HS-5 (cell line): ENCODE measurements at regions not wholly inside any gene's neighbourhood (a gene's known extent, or its start where the extent isn't known, plus 50 kb on each side); places are given as distances from the start of the nearest gene placed in this dataset.

ENCODE experiments used
- DNase-seq: peaks from one replicate; pipeline ENCODE4 v3.0.0-alpha.2; 2012; ENCODE audit warnings: low read depth

DNA sequence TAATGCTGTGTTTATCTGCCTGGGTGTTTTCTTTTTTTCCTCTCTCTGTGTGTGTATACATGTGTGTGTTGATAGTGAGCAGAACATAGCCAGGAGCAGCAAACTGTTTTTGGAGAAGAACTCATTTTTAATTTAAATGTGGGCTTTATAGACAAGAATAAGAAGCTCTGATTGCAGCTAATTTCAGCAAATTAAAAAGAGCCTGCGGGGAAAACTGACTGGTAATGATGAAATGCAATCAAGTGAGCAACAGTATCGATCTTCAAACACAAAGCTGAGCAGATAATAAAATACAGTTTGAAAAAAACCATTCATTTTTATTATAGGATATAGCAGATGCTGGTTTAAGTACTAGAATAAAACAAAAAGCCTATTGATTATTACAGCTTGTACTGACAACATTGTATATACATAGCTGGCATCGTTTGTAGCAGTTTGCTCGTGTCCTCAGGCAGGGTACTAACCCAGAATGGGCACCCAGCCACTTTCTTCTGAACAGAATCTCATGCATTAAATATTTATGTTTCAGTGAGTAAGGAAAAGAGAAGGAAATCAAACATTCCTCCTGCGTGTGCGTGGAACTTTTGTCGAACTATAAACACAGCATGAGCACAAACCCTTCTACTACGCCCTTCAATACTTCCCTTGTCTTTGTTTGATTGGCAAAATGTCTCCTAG lies 73.5 kb upstream of the ZFP42 start:
- DNase-seq: no peak

DNA sequence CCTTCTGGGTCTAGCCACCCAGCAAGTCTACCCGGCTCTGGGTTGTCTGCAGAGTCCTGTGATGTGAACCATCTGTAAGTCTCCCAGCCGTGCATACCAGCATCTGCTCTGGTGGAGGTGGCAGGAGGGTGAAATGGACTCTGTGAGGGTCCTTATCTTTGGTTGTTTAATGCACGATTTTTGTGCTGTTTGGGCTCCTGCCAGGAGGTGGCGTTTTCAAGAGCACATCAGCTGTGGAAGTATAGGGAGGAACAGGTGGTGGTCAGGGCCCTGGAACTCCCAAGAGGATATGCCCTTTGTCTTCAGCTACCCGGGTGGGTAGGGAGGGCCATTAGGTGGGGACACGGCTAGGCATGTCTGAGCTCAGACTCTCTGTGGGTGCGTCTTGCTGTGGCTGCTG lies 66.5 kb upstream of the ZFP42 start:
- no peak for DNase-seq

DNA sequence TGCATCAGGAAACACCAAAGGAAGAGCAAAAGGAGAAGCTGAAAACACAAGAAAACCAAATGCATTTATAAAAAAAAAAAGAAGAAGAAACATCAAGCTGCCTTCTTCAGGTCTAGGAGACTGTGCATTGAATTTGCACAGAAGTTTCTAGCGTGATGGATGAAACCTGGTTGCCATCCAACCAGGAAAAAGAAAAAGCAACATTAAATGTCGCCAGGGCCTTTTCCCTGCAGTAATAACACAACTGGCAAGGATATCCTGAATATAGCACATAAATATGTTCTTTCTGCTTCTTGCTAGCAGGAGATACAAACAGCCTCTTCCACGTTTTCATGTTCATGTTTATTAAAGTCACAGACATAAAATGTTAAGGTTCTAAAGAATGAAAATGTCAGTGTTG lies 60.8 kb upstream of the ZFP42 start:
- no peak for DNase-seq

DNA sequence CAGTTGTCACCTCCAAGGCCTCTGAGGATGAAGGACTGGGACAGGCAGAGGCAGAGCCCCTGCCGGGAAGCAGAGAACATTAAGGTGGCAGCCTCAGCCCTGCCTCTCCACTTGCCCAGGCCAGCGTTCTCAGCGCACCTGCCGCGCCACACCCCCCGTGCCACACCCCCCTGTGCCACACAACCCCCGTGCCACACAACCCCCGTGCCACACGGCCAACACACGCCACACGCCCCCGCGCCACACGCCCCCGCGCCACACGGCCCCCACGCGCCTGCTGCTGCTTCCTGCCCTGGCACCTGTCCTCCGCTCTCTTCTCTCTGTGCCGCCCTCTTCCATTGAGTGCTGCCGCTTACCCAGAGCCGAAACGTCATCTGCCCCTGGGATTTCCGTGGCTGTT lies 58.0 kb upstream of the ZFP42 start:
- DNase-seq: no peak

DNA sequence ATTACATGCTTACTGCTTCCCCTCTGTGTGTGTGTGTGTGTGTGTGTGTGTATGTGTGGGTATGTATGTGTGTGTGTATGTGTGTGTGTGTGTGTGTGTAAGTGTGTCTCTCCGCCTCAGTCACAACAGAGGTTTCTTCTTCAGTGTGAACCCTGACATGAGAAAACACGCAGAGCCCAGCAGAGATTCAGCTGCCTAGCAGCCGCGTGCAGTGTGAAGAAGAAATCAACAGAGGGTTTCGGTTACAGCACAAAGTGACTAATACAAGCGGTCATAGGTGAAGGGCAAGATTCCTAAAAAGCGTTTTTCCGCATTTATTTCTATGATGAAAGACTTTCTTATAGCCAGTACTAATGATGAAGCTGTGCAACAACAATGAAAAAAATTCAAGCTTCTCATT lies 55.3 kb upstream of the ZFP42 start:
- DNase-seq: no peak

DNA sequence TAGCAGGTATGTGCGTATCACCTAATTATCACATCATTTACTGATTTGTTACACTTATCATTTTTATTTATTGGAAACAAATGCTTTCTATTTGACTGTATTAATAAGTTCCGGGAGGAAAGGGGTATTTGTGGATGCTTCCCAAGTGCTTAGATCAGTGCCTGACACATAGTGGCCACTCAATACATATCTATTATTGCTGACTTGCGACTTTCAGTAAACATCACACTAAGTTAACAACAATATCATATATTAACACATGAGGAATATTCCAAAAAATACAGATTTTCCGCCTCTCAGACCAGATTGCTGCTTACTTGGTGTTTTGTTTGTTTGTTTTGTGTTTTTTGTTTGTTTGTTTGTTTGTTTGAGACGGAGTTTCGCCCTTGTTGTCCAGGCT lies 52.6 kb upstream of the ZFP42 start:
- no peak for DNase-seq

DNA sequence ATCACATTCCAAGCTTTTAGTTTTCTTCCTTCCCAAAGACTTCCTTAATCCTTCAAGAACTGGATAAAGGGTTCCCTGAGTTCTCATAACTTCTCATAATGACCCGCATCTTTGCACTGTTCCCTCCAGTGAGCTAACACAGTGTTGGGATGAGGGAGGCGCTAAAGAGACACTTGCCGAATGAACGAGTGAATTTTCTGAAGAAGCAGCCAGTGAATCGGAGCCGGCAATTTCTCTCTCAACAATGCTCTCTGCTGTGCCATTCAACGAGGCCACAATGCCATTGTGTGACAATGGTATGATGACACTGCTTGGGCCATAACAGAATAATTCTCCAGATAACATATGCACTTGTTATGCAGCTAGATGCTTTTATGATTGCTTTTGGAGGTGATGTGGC lies 51.4 kb upstream of the ZFP42 start:
- no peak for DNase-seq
